ENCODE measurements at regions not wholly inside any gene's neighbourhood (a gene's known extent, or its start where the extent isn't known, plus 50 kb on each side); places are given as distances from the start of the nearest gene placed in this dataset.
A peak's percentile ranks its signal among the peaks of the same experiment; 100 is the strongest.
"Not testable (repeated sequence)": the region's sequence is repeated elsewhere in the genome, so short reads cannot be mapped to it uniquely, and the experiment has no call there.

- H3K4me3 Mint-ChIP-seq = no peak overlapping the region
- no peaks in the 10 kb centered on the region for H3K36me3 Mint-ChIP-seq (ENCODE audit: low read depth)
- H3K4me1 Mint-ChIP-seq = no peaks in the 10 kb centered on the region
- TF ChIP-seq CTCF (IDR thresholded peaks at IDR 0.05; ENCODE audit: unreplicated experiment in 3 of 3) = no peak
- no peaks in the 10 kb centered on the region for H3K9me3 Mint-ChIP-seq
- H3K27me3 Mint-ChIP-seq (ENCODE audit: low read depth) = no peaks in the 10 kb centered on the region
- H3K27ac Mint-ChIP-seq = peak overlapping the region in 1 of 3 experiments; percentile 72
Observed at GRCh38 chrX:109782994-109783700, 50.1 kb upstream of the ACSL4 start.

DNA sequence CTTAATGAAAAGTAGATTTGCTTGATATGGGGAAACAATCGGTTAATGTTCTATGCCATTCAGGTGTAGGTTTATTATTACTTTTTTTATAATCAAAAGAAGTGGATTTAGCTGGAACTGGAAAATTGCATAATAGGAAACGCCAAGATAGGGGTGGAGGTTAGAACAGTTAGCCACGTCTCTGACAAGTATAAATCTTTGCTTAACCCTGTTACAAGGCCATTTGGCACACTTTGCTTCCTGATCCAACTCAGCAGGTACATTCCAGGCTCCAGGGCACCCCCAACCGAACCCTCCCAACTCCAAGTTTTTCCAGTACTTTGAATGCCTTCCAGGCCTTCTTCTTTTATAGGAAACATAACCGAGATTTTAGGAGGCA lies 50.6 kb upstream of the ACSL4 start:
- Mint-ChIP-seq H3K9me3 (no peaks in the 10 kb centered on the region), H3K36me3 (ENCODE audit: low read depth) (no peaks in the 10 kb centered on the region), H3K4me3 (no peak overlapping the region), H3K27ac (peak overlapping the region in 1 of 3 experiments; percentile 72), H3K4me1 (no peaks in the 10 kb centered on the region), H3K27me3 (ENCODE audit: low read depth) (no peaks in the 10 kb centered on the region)
- no peak for TF ChIP-seq CTCF (IDR thresholded peaks at IDR 0.05; ENCODE audit: unreplicated experiment in 3 of 3)

DNA sequence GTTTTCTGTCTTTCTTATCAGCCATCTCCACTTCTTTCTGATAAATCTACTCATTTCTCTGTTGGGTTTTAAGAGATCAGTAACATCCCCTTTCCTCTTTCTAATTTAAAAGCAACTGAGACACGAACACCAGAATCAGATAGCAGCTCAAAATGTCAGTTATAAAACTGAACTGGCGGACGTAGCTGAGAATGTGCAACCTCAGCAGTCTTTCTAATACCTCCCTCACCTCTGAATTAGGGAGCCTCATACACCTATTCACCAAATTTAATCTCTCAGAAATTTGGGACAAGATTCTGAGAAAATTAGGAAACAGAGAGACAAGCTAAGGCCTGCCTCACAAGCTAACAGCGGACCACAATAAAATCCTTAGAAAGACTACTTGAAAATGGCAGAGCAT lies 52.0 kb upstream of the ACSL4 start:
- no peaks in the 10 kb centered on the region for H3K36me3 Mint-ChIP-seq (ENCODE audit: low read depth)
- no peaks in the 10 kb centered on the region for H3K4me1 Mint-ChIP-seq
- H3K27ac Mint-ChIP-seq = no peak overlapping the region
- no peaks in the 10 kb centered on the region for H3K9me3 Mint-ChIP-seq
- H3K27me3 Mint-ChIP-seq (ENCODE audit: low read depth) = peaks cover 2% of the 10 kb centered on the region
- TF ChIP-seq CTCF (IDR thresholded peaks at IDR 0.05; ENCODE audit: unreplicated experiment in 3 of 3) = no peak
- H3K4me3 Mint-ChIP-seq = no peak overlapping the region

DNA sequence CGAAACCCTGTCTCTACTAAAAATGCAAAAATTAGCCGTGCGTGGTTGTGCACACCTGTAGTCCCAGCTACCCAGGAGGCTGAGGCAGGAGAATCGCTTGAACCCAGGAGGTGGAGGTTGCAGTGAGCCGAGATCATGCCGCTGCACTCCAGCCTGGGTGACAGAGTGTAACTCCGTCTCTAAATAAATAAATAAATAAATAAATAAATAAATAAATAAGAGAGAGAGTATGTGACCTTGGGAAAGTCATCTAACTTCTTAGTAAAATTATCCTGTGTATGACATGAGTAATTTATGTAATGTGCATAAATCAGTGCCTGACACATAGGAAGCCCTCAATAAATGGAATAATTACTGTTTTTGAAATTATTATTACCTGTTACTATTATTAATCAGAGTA lies 57.5 kb upstream of the ACSL4 start:
- not testable (repeated sequence) for H3K4me1 Mint-ChIP-seq; H3K36me3 Mint-ChIP-seq (ENCODE audit: low read depth); H3K9me3 Mint-ChIP-seq; H3K27ac Mint-ChIP-seq; H3K4me3 Mint-ChIP-seq; H3K27me3 Mint-ChIP-seq (ENCODE audit: low read depth)

GRCh38 chrX:109793191-109793590 lies 60.1 kb upstream of the ACSL4 start:
- peaks cover 5% of the 10 kb centered on the region for H3K4me1 Mint-ChIP-seq
- TF ChIP-seq CTCF (IDR thresholded peaks at IDR 0.05; ENCODE audit: unreplicated experiment in 3 of 3) = no peak
- H3K9me3 Mint-ChIP-seq = no peaks in the 10 kb centered on the region
- H3K27me3 Mint-ChIP-seq (ENCODE audit: low read depth) = peaks cover 3% of the 10 kb centered on the region
- no peak overlapping the region for H3K4me3 Mint-ChIP-seq
- H3K36me3 Mint-ChIP-seq (ENCODE audit: low read depth) = no peaks in the 10 kb centered on the region
- H3K27ac Mint-ChIP-seq = no peak overlapping the region

DNA sequence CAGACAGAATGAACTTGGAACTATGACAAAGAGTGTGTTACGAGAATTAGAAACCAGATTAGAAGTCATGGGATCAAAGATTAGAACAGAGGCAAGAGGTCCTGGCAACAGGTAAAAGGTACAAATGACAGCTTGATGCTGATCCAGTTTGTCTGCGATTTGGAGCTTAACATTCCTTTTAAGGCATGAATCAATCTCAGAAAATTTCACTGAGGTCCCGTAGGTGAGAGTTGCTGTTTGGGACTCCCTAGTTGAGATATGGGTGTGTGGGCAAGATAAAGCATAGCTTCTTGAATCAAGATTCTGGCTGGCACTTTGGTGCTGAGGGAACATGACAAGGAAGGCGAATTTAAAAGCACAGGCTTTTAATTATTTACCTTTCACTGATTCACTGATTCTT lies 62.6 kb upstream of the ACSL4 start:
- no peak overlapping the region for H3K27ac Mint-ChIP-seq
- TF ChIP-seq CTCF (IDR thresholded peaks at IDR 0.05; ENCODE audit: unreplicated experiment in 3 of 3) = no peak
- H3K9me3 Mint-ChIP-seq = no peaks in the 10 kb centered on the region
- no peaks in the 10 kb centered on the region for H3K27me3 Mint-ChIP-seq (ENCODE audit: low read depth)
- H3K36me3 Mint-ChIP-seq (ENCODE audit: low read depth) = no peaks in the 10 kb centered on the region
- H3K4me3 Mint-ChIP-seq = no peak overlapping the region
- peaks cover 5% of the 10 kb centered on the region for H3K4me1 Mint-ChIP-seq

Data from nephron (organoid).